Glomerular visceral epithelial cell (primary cell): ENCODE measurements at regions not wholly inside any gene's neighbourhood (a gene's known extent, or its start where the extent isn't known, plus 50 kb on each side); places are given as distances from the start of the nearest gene placed in this dataset.
"Not testable (repeated sequence)": the region's sequence is repeated elsewhere in the genome, so short reads cannot be mapped to it uniquely, and the experiment has no call there.

Experiments
- DNase-seq: peaks from one replicate; pipeline ENCODE4 v3.0.0-alpha.2; 2016; ENCODE audit errors: extremely low spot score

DNA sequence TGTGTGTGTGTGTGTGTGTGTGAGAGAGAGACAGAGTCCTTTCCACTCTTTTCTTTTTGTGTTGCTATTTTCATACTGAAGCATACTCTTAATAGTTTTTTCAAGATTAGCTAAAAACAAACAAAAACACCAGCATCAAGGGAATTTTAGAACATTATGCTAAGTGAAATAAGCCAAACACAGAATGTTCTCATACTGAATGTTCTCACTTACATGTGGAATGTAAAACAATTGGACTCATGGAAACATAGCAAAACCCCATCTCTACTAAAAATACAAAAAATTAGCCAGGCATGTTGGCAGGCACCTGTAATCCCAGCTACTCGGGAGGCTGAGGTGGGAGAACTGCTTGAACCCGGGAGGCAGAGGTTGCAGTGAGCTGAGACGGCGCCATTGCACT lies 193.4 kb downstream of the XPNPEP1 start:
- DNase-seq = not testable (repeated sequence)

DNA sequence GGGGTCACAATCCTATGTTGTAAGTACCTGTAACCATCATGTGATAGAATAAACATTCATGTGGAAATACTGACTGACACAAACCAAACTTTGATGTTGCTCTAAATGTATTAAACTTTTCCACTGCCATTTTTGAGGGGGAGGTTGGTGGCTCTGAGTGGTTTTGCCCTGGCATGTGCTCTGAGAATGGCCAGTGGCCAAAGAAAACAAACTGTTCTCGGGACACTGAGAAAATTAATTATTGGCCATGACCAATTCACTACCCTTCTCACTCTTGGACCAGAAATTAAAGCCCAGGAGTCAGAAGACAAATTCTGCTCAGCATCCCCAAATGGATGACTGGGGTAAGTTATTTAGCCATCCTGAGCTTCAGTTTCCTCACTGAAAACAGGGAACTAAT lies 195.9 kb downstream of the XPNPEP1 start:
- no peak for DNase-seq

DNA sequence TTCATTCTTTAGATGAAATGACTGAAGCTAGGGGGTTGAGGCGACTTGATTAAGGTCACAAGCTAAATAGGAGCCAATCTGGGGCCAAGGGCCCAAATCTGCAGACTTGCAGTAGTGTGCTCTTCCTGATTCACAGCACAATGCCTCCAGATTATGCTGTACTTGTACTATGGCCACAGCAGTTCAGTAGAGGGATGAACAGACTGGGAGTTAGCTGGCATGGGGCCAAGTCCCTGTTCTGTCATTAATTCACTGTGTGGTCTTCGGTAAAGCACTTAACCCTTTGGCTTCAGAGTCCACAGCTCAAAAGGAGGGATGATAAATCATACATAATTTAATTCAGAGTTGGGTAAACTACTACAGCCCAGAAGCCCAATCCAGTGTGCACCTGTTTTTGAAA lies 196.8 kb downstream of the XPNPEP1 start:
- DNase-seq = no peak

DNA sequence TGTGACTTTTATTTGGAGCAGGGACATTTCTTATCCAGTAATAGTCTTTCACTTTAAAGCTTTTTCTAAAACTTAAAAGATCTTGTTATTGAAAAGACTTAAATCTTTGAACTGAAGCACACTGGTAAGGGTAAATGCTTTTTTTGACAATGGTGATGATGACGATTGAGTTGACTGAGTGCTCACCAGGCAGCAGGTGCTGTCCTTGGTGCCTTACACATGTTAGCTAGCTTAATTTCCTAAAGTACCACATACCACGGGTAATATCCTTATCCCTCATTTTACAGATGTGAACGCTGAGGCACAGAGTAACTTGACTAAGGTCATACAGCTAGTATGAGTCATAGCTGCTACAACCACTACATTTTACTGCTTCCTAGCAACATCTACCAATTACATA lies 200.0 kb downstream of the XPNPEP1 start:
- no peak for DNase-seq

DNA sequence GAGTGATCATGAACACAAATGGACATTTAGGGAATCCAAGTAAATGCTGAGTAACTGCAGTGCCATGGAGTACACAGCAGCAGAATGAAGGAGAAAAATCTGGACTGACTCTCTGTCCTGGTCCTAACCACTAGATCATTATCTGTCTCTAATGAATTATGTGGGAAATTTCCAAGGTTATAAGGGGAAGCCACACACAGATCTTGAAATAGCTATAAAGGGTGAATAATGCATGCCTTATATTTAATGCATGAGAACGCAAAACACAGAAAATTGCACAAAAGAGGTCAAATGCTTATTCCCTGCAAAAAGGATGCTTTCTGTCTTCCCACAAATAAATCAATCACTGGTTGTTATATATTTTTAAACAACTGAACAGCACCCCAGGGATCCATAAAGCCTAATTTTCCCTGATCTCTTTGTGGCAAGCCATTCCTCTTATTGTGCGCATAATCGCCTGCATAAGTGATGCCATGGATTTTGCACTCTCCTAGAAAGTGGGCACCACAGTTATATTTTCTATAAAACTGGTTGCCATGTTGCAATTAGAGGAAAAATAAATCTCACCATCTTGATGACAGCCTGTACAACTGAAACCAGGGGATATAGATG lies 201.8 kb downstream of the XPNPEP1 start:
- DNase-seq = no peak

DNA sequence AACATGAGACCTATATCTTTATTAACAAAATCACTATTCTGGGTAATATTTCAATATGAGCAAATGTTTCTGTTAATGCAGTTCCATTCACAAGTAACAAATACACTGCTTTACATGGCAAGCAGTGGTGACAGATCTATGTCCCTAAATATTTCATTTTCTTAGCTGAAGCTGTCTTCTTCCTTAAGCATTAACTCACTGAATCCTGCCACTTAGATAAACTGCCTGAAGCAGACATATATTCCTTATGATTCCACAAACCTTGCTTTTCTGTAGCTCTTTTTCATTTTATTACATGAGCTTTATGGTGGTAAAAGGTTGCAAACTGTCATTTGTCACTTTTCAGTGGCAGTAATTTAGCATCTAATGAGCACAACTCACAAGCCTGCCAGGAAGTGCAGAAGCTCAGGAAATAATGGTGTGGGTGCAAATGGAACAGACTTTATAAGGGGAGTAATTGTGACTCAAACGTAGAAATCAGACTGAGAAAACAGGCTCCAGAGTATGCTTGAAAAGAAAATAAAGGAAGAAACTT lies 217.2 kb downstream of the XPNPEP1 start:
- DNase-seq = no peak

DNA sequence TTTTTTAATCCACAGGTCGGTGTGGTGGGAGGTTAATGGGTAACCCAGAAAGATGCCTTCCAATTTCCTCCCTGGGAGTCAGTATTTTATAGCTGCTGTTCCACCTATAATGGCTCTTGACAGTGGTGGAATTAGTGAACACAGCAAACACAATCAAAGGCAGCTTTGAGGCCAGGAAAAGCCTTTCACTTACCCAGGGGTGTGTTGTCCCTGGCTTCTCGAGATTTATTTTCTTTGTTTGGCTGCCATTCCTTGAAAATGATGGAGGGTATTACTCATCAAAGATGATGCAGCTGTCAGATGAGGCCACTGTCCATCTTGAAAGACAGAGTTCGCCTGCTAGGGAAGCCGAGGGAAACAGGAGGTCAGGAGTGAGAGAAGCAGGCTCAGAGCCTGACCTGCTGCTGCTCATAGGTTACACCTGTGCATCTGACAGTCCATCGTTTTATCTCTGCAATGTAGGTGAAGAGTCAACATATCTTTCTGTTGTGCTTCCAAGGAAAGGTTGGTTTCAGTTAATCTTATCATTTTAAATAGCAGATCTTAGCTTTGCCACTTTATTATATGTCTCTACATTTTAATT lies 221.6 kb downstream of the XPNPEP1 start:
- DNase-seq = no peak

DNA sequence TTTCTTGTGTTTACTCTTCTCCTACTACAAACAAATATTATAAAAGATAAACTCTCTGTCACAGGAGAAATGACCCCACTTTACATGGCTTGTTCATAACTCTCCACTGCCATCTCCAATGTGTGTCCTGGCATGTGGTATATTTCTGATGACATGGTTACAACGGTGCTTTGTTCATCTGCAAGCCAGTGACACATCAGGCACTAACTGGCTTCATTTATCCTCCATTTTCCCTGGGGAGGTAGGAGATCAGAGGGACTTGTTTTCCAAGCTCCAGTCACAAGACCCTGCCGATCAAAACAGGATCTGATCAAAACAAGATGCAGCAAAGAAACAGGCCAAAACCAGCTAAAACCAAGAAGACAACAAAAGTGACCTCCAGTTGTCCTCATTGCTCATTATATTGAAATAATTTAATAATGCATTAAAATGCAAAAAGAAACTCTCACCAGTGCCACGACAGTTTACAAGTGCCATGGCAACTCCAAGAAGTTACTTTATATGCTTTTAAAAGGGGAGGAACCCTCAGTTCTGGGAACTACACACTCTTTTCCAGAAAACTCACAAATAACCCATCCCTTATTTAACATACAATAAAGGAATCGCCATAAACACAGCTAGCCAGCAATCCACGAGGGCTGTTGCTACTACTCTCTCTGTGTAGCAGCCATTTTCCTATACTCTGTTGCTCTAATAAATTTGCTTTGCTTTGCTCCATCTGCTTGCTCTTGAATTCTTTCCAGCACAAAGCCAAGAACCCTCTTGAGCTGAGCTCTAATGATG lies 224.2 kb downstream of the XPNPEP1 start:
- no peak for DNase-seq

DNA sequence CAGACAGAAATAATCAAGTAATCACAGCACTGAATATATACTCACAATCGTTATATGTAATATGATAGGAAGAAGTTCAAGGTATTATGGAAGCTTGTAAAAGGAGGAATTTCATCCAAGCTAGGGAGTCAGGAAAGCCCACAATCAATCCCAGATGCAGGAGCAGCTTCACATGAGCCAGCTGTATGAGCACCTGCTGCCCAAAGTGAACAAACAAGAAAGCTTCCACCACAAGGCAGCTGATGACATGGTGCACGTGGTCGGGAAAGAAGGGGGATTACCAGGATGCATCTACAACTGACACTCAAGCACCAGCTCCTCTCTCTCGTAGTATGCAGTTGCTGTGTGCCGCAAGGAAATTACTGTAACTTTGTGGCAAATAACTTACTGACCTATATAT lies 225.2 kb downstream of the XPNPEP1 start:
- no peak for DNase-seq

DNA sequence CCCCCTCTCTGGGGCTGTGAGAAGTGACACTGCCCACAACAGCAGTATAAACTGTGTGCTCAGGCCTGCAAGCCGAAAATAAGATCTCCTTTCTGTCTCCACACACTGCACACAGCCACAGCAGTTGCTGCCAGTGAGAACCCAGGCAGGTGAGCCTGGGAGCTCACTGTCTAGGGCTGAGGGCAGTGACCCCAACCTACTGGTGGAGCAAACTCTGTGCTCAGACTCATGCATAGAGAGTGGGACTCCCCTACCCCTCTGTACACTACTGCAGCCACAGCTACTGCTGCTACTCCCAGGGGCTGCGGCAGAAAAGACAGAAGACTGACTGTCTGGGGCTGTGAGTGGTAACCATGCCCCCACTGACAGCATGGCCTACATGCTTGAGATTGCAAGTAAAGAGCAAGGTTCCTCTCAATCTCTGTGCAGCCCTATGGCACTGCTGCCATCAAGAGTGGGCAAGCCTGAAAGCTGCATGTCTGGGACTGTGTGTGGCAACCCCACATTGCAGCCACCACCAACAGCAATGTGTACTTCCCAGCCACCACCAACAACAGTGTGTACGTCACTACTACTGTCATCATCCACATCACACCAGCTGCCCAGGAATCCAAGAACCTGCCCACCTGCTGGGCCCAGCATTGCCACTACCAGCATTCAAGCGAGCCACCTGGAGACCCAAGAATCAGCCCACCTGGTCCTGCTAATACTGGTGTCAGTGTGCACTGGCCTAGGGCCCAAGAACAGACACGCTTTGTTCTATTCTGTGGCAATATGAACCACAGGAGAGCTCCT lies 226.1 kb downstream of the XPNPEP1 start:
- DNase-seq = no peak

DNA sequence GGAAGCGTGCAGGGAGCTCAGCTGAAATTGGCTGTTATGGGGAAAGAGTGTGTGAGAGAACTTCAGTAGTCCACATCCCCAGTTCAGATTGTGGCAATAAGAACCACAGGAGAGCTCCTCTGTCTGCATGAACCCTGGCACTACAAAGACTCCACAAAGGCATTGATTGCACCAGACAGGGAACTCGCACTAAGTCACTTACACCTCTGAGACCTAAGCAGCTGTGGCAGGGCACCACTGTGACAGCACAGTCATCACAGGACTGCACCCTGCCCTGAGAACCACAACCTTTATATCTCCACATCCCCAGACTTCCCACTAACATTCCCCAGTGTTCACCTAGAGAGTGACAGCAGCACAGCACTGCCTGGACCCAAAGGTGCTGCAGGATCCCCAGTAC lies 226.8 kb downstream of the XPNPEP1 start:
- DNase-seq = no peak

DNA sequence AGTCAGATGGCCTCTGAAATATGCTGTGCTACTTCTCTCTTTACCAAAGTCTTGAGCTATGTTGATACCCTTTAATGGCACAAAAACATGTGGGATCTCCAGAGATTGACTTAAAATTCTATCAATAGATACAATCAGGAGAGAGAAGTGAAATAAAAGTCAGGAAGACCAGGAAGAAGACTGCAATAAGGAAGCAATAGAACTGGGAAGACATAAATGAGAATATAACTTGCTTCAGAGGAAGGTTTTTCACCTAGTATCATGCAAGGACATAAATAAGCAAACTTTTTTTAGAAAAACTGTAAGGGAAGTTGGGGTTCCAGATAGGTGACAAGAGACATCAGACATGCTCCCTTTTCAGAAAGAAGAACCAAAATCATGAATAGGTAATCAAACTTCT lies 227.3 kb downstream of the XPNPEP1 start:
- no peak for DNase-seq

DNA sequence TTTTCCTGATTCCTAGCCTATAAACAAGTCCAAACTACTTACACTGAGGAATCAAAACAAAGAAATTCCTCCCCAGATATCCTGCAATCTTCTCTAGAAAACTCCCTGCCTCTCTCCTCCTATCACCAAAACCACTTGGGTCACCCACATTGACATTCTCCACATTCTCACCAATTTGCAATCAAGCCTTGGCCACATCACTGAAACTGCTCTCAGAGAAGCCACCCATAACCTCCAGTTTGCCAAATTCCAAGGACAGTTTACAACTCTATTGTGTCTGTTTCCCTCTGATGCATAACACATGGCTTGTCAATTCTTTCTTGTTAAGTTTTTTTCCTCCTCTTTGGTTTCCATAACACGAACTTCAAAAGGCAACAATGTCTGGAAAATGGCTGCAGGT lies 233.5 kb downstream of the XPNPEP1 start:
- no peak for DNase-seq

DNA sequence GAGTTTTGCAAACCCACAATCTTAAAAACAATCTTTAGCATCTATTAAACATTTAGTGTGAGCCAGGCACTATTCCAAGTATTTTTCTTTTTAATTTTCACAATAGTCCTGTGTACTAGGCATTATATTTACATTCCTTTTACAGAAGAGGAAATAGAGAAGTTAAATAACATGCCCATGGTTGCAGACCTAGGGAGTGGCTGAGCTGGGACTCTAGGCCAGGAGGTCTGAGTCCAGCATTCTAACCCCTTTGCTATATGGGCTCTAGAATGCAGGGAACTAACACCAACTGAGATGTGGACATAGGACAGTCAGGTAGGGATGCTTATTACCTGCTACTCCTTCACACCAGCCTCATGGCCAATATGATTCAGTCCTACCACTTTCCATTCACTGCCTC lies 243.8 kb downstream of the XPNPEP1 start:
- DNase-seq = no peak

DNA sequence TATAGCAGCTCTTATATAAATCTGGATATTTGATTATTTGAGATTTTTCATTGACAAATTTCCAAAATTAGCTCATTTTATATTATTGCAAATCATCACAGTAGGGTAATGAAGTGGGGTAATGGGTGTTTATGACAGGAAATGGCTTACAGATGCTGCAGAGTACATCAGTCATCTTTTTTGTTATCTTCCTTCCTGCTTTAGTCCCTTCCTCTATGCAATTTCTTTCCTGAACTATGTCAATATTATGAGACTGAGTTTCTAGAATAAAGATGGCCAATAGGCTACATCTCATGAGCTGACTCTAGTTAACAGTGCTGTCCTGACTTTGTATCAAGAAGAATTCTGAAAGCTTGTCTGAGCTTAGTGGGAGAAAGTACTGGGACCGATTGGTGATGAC lies 244.5 kb downstream of the XPNPEP1 start:
- DNase-seq = no peak

DNA sequence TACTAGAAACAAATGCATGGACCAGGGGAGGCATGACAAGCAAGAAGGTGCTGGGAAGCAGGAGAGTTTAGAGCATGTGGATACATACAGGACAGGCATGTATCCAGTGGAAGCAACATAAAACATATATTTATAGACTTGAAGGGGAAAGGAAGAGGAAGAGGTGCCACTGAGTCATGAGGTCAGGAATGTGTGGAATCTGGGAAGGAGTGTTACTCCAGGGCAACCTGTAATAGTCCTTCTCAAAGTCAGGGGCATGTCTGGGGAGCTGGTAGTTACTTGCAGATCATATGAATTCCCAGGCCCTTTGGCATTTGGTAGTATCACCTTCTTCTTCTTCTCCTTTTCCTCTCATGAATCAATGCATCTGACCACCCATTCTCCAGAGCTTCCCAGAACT lies 246.6 kb downstream of the XPNPEP1 start:
- DNase-seq = peak; percentile 30

DNA sequence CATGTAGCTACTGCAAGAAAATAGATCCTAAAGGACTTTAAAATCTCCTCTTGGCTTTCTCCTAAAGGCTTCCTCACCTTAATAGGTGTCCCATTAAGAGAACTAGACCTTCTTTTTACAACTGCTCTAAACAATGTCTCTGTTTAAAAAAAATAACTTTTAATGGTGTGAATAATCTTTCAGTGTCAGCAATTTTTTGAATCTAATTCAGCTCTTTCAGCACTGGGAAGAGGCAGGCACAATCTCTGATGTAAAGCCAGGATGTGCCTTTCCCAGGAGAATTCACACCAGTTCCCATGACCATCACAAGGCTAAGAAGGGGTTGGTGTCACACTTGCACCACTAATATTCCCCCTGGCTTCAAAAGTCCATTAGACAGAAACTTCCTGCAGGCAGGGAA lies 254.6 kb downstream of the XPNPEP1 start:
- DNase-seq = no peak

DNA sequence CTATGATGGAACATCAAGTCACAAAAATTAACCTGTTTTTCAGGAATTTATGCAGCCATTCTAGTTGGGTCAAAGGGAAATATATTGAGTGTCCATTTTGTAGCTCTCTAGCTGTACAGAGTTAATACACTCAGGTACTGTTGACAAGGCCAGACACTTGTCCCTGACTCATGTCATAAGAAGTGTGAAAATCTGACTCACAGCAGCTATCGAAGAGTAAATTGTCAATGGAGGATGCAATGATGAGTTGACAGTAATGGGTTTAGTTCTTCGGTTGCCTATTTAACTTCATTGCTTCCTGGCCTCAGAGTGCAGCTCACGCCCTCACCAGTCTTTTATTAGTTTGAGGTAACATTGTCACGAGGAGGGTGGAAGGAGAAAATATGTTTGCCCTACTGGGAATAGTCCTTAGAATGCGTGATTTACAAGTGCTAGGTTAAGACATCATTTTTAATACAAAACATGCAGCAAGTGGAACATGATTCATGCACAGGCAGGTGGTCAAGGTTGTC lies 255.1 kb downstream of the XPNPEP1 start:
- no peak for DNase-seq

DNA sequence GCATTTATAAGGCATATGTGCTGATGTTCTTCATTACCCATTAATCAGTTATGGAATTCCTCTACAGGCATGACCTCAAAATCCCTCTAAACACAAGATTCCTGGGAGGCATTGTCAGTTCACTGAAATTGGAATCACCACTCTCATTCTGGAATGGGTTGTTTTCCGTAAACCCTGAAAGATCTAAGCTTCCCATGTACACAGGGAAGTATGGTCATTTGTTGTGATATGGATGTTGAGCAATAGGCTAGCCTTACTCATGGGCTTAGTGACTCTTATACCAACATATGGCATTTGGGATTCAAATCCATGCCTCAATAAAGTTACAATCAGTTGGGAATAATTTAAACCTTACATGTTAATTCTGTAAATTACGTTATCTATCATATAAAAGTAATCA lies 258.0 kb downstream of the XPNPEP1 start:
- no peak for DNase-seq

DNA sequence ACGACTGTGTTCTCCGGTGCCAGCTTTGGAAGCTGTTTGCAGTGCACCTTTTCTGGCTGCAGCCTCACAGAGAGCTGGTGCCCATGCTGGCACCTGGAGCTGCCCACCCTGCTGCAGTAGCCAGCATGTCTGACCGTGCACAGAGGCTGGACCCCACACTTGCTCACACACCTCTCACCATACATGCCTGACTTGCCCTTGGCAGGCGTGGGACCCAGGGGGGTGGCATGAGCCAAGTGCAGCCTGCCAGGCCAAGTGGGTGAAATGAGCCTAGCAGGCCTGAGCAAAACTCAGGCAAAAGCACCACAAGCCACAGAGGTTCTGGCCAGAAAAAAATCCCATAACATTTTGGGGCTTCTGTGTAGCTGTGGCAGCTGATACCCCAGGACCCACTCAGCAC lies 258.8 kb downstream of the XPNPEP1 start:
- DNase-seq = no peak

DNA sequence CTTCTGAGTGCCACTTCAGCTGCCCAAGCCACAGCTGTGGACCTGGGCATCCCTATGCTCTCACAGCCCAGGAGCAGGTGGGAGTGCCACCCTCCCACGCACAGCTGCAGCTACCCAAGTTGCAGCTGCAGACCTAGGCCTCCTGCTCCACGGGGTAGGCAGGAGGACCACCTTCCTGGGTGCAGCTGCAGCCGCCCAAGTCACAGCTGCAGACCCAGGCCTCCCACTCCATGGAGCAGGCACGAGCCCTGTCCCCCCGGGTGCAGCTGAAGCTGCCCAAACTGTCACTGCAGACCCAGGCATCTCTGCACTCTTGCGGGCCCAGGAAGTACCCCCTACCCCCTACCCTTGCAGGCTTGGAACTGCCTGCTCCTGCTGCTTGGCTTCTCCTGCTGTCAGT lies 260.2 kb downstream of the XPNPEP1 start:
- no peak for DNase-seq

DNA sequence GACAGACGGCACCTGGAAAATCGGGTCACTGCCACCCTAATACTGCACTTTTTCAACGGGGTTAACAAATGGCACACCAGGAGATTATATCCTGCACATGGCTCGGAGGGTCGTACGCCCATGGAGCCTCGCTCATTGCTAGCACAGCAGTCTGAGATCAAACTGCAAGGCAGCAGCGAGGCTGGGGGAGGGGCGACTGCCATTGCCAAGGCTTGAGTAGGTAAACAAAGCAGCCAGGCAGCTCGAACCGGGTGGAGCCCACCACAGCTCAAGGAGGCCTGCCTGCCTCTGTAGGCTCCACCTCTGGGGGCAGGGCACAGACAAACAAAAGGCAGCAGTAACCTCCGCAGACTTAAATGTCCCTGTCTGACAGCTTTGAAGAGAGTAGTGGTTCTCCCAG lies 270.7 kb downstream of the XPNPEP1 start:
- DNase-seq = not testable (repeated sequence)
